ENCODE measurements at regions not wholly inside any gene's neighbourhood (a gene's known extent, or its start where the extent isn't known, plus 50 kb on each side); places are given as distances from the start of the nearest gene placed in this dataset.

- no peak for DNase-seq
These were observed 111.6 kb downstream of the SNX5 start for GRCh38 chr20:17856837-17857605.

GRCh38 chr20:17856024-17856564, 112.5 kb downstream of the SNX5 start:
- no peak for DNase-seq

GRCh38 chr20:17854307-17854903, 114.2 kb downstream of the SNX5 start:
- no peak for DNase-seq

- DNase-seq = peak; percentile 69
These were observed 116.3 kb downstream of the SNX5 start for GRCh38 chr20:17852323-17852722.

- no peak for DNase-seq
These were observed 117.9 kb downstream of the SNX5 start for GRCh38 chr20:17850684-17851026.

DNA sequence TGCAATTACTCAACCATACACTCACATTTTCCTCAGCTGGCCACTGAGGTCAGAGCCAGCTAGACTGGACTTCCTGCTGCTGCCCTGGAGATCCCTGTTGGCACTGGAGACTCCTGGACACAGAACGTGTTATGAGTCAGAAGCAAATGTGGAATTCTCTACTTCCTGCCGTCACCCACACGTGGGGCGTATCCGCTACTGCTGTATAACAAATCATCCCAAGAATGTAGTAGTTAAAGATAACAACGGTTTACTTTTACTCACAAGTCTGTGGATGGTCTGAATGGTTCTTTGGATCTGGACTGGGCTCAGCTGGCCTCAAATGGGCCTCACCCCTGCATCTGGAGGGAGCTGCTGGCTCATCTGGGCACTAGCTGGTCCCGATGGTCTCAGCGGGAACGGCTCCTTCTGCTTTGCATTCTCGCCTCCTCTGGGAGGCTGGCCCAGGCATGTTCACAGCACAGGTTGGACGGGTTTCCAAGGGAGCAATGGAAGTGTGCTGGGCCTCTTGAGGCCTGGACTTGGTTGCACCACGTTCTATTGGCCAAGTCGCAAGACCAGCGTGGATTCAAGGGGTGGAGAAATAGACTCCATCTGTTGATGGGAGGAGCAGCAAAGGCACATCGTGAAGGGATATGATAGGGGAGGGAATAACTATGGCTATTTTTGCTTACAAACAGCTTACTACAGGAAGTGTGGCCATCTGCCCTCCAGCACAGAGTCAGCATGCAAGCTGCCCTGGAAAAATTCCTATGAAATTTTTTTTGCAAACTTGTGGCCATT, 118.5 kb downstream of the SNX5 start:
- DNase-seq = no peak

DNA sequence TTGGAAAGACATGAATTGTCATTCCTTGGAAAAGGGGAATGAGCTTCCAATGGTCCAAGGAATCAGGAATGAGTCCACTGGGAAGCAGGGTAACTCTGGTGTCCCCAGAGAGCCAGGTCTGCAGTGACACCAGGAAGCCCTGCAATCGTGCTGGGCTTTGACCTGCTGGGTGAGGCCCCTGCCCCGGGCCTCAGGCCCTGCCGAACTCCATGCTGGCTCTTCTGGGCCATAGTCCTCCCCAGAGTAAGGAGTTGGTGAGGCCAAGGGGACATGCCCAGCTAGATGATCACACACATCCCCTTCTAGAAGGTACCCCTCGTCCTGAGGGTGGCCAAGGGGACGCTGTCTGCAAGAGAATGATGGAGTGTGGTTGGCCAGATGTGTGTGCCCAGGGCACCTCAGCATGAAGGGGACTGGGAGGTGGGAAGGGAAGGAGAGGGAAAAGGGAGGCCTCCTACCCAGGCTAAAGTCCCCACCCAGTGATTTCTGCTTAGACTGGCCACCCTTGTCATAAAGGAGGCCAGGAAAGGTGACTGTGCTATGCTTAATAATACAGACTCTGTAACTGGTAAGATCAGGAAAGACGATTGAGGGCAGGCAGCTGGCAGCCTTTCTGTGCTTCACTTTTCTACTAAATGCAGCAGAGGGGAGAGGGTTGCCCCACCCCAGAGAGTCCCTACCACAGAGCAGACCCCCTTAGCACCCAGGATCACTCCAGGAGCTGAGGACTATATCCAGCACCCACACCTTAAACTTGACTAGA, 119.3 kb downstream of the SNX5 start:
- no peak for DNase-seq

DNA sequence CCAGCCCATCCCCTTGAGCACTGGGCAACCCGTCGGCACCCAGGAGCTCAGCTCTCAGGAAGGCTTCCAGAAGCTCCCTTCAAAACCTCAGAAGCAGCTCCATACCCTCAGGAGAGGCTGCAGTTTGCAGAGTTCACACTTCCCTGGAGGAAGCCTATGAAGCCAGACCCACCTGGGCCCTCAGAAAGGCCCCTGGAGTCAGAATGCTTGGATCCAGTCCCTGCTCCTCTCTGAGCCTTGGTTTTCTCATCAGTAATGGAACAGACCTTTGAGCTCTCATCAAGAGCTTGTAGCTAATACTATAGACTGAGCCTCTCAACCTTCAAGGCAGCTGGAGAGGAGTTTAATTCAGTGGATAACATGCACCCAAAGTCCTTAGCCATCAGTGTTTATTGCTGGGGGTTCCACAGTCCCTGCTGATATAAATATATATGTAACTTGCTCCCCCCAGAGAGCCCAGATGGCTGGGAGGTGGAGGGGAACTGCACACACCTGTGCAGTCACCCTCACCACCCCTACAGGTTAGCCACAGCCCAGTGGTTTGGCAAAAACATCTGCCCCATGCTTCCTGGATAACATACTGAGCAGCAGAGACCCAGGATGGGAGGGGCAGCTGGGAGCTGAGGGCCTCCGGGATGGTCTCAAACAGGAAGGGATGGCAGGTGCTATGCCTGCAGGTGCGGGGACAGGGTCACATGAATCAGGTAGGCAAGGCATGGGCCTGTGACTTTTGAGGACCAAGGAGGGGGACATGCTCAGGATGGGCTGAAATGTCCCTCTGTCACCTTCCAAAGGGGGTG, 120.1 kb downstream of the SNX5 start:
- no peak for DNase-seq

DNA sequence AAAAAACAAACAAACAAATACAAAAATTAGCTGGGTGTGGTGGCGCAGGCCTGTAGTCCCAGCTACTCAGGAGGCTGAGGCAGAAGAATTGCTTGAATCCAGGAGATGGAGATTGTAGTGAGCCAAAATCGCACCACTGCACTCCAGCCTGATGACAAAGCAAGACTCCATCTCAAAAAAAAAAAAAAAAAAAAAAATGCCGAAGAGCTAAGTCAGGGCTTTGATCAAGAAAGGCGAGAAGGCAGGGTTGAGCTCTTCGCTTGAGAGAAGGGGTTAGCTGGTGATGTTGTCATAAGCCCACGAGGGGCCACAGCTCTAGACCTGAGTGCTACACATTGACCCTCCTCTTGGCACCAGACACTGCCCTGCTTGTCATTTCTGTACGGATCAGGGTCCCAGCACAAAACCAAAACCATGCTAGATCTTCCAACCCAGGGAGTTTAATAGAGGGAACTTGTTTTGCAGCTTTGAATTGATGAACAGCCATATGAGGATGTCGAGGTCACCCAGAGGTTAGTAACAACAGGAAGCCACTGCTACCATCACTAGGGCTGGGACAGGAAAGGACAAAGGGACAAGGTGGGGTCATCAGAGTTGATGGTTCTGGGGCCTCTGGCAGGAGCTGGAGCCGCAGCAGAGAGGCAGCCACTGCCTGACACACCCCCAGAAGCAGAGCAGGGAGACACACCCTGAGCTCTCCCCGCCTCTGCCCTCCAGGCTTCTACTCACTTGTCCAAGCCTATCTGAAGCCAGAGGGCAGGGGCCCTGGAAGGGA, 122.7 kb downstream of the SNX5 start:
- DNase-seq = no peak

- DNase-seq = no peak
These were observed 123.9 kb downstream of the SNX5 start for GRCh38 chr20:17844549-17845298.

- DNase-seq = no peak
These were observed 124.5 kb downstream of the SNX5 start for GRCh38 chr20:17844133-17844429.

DNA sequence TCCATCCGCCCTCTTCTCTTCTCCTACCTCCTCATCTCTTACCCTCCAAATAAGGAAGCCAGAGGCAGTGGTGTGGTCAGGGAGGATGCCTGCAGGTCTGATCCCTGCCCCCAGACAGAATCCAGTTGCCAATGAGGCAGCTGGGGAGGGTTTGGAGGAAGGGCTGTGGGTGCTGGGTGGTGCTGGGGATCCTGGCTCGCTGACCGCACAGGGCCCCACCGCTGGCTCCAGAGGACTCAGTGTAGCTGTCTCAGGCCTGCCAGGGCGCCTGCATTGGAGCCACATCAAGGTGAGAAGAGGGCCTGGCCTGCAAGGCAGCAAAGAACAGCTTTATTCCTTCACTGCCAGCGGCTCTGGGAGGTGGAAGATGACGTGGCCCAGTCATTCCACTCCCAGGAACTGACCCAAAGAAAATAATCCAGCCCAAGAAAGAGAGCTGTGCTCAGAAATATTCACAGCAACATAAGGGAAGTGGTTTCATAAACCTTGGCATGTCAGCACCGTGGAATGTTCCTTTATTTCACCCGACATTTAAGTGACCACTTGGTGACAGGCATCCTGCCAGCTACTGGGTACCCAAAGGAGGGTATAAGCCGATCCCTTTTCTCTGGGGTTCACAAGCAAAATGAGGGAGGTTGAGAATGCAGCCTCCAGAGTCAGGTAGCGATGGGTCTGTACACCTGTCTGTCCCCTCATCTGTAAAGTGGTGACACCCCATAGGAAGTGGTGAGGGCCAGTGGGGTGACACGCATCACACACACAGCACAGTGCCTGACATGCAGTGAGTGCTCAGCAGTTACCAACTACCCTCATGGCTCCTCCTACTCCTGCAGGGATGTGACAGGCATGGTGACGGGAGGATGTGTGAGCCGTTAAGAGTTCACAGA, 125.1 kb downstream of the SNX5 start:
- no peak for DNase-seq

- DNase-seq = no peak
These were observed 126.8 kb downstream of the SNX5 start for GRCh38 chr20:17841751-17842215.

- DNase-seq = no peak
These were observed 128.2 kb downstream of the SNX5 start for GRCh38 chr20:17840423-17840822.

DNA sequence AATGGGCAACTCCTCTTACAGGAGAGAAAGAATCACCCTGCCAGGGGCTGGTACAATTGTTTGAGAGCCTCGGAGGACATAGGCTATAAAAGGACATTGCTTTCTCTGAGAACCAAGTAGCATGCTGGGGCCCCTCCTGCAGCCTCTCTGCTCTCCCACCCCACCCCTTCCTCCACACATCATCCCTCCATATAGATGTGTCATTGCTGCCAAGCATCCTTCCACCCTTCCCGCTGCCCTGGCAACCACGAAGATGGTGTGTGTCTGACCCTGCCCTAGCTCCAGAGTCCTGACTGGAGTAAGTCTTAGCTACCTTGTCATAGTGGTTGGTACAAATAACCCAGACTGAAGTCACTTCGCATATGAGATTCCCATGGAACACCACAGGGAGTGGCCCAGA, 129.7 kb downstream of the SNX5 start:
- DNase-seq = no peak

DNA sequence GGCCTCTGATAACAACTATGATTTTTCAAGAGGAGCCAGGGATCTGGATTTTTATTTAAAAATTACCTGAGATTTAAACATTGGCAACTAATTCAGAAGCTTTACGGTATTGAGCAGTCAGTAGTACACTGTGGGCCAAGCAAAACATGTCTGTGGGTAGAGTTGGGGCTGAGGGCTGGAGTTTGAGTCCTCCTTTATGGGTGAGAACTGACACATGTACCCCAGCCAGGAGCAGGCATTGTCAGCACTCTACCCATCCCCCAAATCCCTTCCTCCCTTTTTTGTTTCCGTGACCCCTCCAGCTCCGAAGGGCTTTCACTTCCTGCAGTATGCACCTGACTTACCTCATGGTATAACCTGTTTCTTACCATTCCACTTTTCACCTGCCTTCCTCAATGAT, 131.4 kb downstream of the SNX5 start:
- DNase-seq = no peak

- DNase-seq = no peak
These were observed 132.2 kb downstream of the SNX5 start for GRCh38 chr20:17836303-17836861.

DNA sequence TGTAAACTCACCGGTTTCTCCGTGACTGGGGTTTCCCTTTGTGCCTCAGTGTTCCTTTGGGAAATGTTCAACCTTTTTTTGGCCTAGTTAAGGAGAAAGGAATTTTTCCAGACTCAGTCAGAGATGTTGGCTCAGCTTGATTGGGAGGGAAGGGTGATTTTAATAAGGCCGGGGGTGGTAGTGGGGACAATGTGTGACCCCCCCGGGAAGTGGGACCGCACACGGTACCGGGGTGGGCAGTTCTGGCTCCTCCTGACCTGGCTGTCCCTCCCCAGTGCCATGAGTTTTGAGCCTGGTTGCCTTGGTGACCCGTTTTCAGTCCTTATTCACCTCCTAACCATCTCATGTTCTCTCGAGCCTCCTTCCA, 132.7 kb downstream of the SNX5 start:
- no peak for DNase-seq

- no peak for DNase-seq
These were observed 133.2 kb downstream of the SNX5 start for GRCh38 chr20:17835240-17835933.

Measured in hematopoietic multipotent progenitor cell treated with erythropoietin and hydrocortisone succinate and interleukin-3 and kit ligand, for 8 days (in vitro differentiated cells).